ENCODE measurements at regions not wholly inside any gene's neighbourhood (a gene's known extent, or its start where the extent isn't known, plus 50 kb on each side); places are given as distances from the start of the nearest gene placed in this dataset.

DNA sequence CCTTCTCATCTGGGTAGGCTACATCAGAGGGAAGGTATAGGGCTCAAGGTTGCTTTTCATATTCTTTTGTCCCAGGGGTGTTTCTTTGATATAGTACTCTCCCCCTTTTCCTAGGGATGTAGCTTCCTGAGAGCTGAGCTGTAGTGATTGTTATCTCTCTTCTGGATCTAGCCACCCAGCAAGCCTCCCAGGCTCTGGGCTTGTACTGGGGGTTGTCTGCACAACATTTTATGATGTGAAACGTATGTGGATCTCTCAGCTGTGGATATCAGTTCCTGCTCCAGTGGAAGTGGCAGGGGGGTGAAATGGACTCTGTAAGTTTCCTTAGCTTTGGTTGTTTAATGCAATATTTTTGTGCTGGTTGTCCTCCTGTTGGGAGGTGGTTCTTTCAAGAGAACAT, 437.3 kb upstream of the SYNCRIP start:
- in situ Hi-C loops (cut with HindIII; ENCODE audit: extremely low pct_ligation_motif_present, low pct_unique_long_range_greater_than_20kb): no loop called here
- FAIRE-seq: no peak

DNA sequence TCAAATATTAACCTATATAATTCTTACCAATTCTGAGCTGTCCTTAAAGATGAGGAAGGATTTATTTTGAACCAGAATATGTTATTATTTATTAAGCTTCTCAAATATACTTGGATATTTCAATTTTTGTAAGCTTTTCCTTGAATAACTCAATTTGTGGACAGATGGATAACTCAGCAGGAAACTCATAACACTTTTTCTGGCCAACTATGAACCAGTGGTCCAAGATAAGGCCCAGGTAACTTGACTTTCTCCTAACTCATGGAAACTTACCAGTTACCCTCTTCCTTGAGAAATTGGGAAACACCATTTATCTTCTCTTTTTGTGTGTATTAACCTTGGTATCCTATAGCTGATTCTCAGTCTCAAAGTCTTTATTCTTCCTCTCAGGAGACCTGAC, 427.5 kb upstream of the SYNCRIP start:
- Histone ChIP-seq H2AFZ (ENCODE audit: low read length) (no peak overlapping the region), H3K4me3 (replicated peaks in 1 of 3; ENCODE audit: insufficient read depth in 1 of 3, low read depth in 2 of 3, low read length in 3 of 3) (no peak overlapping the region), H4K20me1 (ENCODE audit: insufficient read depth, low read length) (no peaks in the 10 kb centered on the region), H3K9me3 (ENCODE audit: low read length) (no peaks in the 10 kb centered on the region), H3K4me2 (ENCODE audit: low read depth, low read length) (no peak overlapping the region), H3K4me1 (ENCODE audit: insufficient read depth, low read length) (no peaks in the 10 kb centered on the region), H3K27ac (ENCODE audit: extremely low read length, insufficient read depth, low read length) (no peak overlapping the region), H3K36me3 (replicated peaks in 1 of 2; ENCODE audit: control insufficient read depth in 1 of 2, insufficient read depth in 2 of 2, low read length in 2 of 2) (no peaks in the 10 kb centered on the region), H3K9ac (ENCODE audit: insufficient read depth, low read depth, low read length) (no peak overlapping the region), H3K27me3 (ENCODE audit: control insufficient read depth in 1 of 2, insufficient read depth in 2 of 2, low read length in 2 of 2) (no peaks in the 10 kb centered on the region), H3K79me2 (ENCODE audit: insufficient read depth, low read length) (no peaks in the 10 kb centered on the region)
- no peak for FAIRE-seq
- no peak for DNase-seq (ENCODE audit: low spot score)
- no peak for ATAC-seq
- intact Hi-C loops (cut with micrococcal nuclease; ENCODE audit: unreplicated experiment): no loop called here
- CTCF ChIA-PET (ENCODE audit: low intra/inter-chr PET ratio, low total read pairs): no interaction called here
- BruUV-seq (replicated peaks): no TSS peak
- POLR2A ChIA-PET: no interaction called here
- in situ Hi-C loops (cut with HindIII; ENCODE audit: extremely low pct_ligation_motif_present, low pct_unique_long_range_greater_than_20kb): no loop called here
- TF ChIP-seq NFIB (CRISPR knock-in tag; IDR thresholded peaks at IDR 0.05; ENCODE audit: borderline replicate concordance): no peak
- TF ChIP-seq ZNF124 (CRISPR knock-in tag; IDR thresholded peaks at IDR 0.05): no peak
- no peak for TF ChIP-seq ZNF30 (CRISPR knock-in tag; IDR thresholded peaks at IDR 0.05)
- TF ChIP-seq, protein P1, sequence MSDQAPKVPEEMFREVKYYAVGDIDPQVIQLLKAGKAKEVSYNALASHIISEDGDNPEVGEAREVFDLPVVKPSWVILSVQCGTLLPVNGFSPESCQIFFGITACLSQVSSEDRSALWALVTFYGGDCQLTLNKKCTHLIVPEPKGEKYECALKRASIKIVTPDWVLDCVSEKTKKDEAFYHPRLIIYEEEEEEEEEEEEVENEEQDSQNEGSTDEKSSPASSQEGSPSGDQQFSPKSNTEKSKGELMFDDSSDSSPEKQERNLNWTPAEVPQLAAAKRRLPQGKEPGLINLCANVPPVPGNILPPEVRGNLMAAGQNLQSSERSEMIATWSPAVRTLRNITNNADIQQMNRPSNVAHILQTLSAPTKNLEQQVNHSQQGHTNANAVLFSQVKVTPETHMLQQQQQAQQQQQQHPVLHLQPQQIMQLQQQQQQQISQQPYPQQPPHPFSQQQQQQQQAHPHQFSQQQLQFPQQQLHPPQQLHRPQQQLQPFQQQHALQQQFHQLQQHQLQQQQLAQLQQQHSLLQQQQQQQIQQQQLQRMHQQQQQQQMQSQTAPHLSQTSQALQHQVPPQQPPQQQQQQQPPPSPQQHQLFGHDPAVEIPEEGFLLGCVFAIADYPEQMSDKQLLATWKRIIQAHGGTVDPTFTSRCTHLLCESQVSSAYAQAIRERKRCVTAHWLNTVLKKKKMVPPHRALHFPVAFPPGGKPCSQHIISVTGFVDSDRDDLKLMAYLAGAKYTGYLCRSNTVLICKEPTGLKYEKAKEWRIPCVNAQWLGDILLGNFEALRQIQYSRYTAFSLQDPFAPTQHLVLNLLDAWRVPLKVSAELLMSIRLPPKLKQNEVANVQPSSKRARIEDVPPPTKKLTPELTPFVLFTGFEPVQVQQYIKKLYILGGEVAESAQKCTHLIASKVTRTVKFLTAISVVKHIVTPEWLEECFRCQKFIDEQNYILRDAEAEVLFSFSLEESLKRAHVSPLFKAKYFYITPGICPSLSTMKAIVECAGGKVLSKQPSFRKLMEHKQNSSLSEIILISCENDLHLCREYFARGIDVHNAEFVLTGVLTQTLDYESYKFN (CRISPR knock-in tag; conservative IDR thresholded peaks at IDR 0.05): no peak
- no peak for TF ChIP-seq FIP1L1 (IDR thresholded peaks at IDR 0.05; ENCODE audit: borderline replicate concordance, insufficient read depth, low read depth, low read length)
- no peak for TF ChIP-seq ZNF790 (CRISPR knock-in tag; IDR thresholded peaks at IDR 0.05; ENCODE audit: borderline replicate concordance)
- TF ChIP-seq ZSCAN12 (CRISPR knock-in tag; IDR thresholded peaks at IDR 0.05): no peak
- TF ChIP-seq NFE2L2 (IDR thresholded peaks at IDR 0.05; ENCODE audit: low read length): no peak
- TF ChIP-seq NRL (CRISPR knock-in tag; IDR thresholded peaks at IDR 0.05; ENCODE audit: borderline replicate concordance): no peak
- no peak for TF ChIP-seq NCOA5 (CRISPR knock-in tag; IDR thresholded peaks at IDR 0.05)
- no peak for TF ChIP-seq ZNF780A (CRISPR knock-in tag; IDR thresholded peaks at IDR 0.05)
- TF ChIP-seq, protein P2, sequence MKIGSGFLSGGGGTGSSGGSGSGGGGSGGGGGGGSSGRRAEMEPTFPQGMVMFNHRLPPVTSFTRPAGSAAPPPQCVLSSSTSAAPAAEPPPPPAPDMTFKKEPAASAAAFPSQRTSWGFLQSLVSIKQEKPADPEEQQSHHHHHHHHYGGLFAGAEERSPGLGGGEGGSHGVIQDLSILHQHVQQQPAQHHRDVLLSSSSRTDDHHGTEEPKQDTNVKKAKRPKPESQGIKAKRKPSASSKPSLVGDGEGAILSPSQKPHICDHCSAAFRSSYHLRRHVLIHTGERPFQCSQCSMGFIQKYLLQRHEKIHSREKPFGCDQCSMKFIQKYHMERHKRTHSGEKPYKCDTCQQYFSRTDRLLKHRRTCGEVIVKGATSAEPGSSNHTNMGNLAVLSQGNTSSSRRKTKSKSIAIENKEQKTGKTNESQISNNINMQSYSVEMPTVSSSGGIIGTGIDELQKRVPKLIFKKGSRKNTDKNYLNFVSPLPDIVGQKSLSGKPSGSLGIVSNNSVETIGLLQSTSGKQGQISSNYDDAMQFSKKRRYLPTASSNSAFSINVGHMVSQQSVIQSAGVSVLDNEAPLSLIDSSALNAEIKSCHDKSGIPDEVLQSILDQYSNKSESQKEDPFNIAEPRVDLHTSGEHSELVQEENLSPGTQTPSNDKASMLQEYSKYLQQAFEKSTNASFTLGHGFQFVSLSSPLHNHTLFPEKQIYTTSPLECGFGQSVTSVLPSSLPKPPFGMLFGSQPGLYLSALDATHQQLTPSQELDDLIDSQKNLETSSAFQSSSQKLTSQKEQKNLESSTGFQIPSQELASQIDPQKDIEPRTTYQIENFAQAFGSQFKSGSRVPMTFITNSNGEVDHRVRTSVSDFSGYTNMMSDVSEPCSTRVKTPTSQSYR (CRISPR knock-in tag; IDR thresholded peaks at IDR 0.05; ENCODE audit: borderline replicate concordance): no peak
- no peak for TF ChIP-seq ZNF7 (CRISPR knock-in tag; IDR thresholded peaks at IDR 0.05)

More for the DNA sequence above, 437.3 kb upstream of the SYNCRIP start:
- no peaks in the 10 kb centered on the region for H4K20me1 ChIP-seq (ENCODE audit: insufficient read depth, low read length)
- no peak overlapping the region for H2AFZ ChIP-seq (ENCODE audit: low read length)
- H3K36me3 ChIP-seq (replicated peaks in 1 of 2; ENCODE audit: control insufficient read depth in 1 of 2, insufficient read depth in 2 of 2, low read length in 2 of 2): no peaks in the 10 kb centered on the region
- no peaks in the 10 kb centered on the region for H3K9me3 ChIP-seq (ENCODE audit: low read length)
- CTCF ChIA-PET (ENCODE audit: low intra/inter-chr PET ratio, low total read pairs): no interaction called here
- WGBS (ENCODE audit: low lambda C conversion rate): 0% methylated on average over 1 of the region's 1 CpG
- no peak overlapping the region for H3K9ac ChIP-seq (ENCODE audit: insufficient read depth, low read depth, low read length)
- intact Hi-C loops (cut with micrococcal nuclease; ENCODE audit: unreplicated experiment): no loop called here
- no peak overlapping the region for H3K4me2 ChIP-seq (ENCODE audit: low read depth, low read length)
- H3K27me3 ChIP-seq (ENCODE audit: control insufficient read depth in 1 of 2, insufficient read depth in 2 of 2, low read length in 2 of 2): no peaks in the 10 kb centered on the region
- ATAC-seq: no peak
- H3K4me1 ChIP-seq (ENCODE audit: insufficient read depth, low read length): no peaks in the 10 kb centered on the region
- BruUV-seq (replicated peaks): no TSS peak
- POLR2A ChIA-PET: no interaction called here
- H3K27ac ChIP-seq (ENCODE audit: extremely low read length, insufficient read depth, low read length): no peak overlapping the region
- H3K79me2 ChIP-seq (ENCODE audit: insufficient read depth, low read length): no peaks in the 10 kb centered on the region
- TF ChIP-seq SMAD1 (CRISPR knock-in tag; IDR thresholded peaks at IDR 0.05; ENCODE audit: borderline replicate concordance, low read depth) (no peak), NONO (IDR thresholded peaks at IDR 0.05) (no peak), NONO (CRISPR knock-in tag; conservative IDR thresholded peaks at IDR 0.05) (no peak), NR2F1 (CRISPR knock-in tag; IDR thresholded peaks at IDR 0.05) (no peak), ZFP36 (IDR thresholded peaks at IDR 0.05; ENCODE audit: borderline replicate concordance, low read depth, low read length, partially characterized antibody) (no peak), ISL2 (CRISPR knock-in tag; IDR thresholded peaks at IDR 0.05) (no peak)
- no peak overlapping the region for H3K4me3 ChIP-seq (replicated peaks in 1 of 3; ENCODE audit: insufficient read depth in 1 of 3, low read depth in 2 of 3, low read length in 3 of 3)
- no peak for DNase-seq (ENCODE audit: low spot score)
